GM23248 (cell line): ENCODE measurements at regions not wholly inside any gene's neighbourhood (a gene's known extent, or its start where the extent isn't known, plus 50 kb on each side); places are given as distances from the start of the nearest gene placed in this dataset.

Experiments used
- EZH2 ChIP-seq: fragments of 200-600 bp; sonication (generic); IDR thresholded peaks from 2 replicates; pipeline ENCODE4 v1.6.1; 2018; ENCODE audit warnings: antibody characterized with exemption, mild to moderate bottlenecking; ENCODE audit not compliant: insufficient read depth, poor library complexity, severe bottlenecking
- EZH2phosphoT487 ChIP-seq: fragments of 200-600 bp; sonication (generic); IDR thresholded peaks from 2 replicates; pipeline ENCODE4 v1.6.1; 2018; ENCODE audit warnings: antibody characterized with exemption, moderate library complexity, mild to moderate bottlenecking, low read depth; ENCODE audit not compliant: insufficient read depth

DNA sequence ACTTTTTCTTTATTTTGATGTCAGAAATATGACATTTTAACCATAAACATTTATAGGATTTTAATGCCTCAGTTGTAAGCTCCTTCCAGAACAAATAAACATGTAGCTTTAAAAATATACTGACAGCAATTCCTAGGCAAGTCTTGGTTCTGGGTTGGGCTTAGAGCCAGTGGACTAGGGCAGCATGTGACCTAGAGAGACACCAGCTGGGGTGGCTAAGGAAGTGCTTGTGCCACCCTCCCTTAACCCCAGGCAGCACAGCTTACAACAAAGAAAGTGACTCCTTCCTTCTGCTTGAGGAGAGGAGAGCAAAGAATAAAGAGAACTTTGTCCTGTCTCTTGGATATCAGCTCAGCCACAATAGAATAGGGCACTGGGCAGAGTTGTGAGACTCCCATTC, 61.6 kb upstream of the KTN1 start:
- TF ChIP-seq EZH2 (no peak), EZH2phosphoT487 (no peak)
